CD4-positive, alpha-beta T cell treated with Interleukin-4 for 4 hours (primary cell): ENCODE measurements at regions not wholly inside any gene's neighbourhood (a gene's known extent, or its start where the extent isn't known, plus 50 kb on each side); places are given as distances from the start of the nearest gene placed in this dataset.
"Not testable (repeated sequence)": the region's sequence is repeated elsewhere in the genome, so short reads cannot be mapped to it uniquely, and the experiment has no call there.

Experiments
- DNase-seq: peaks from one replicate; pipeline ENCODE4 v3.0.0-alpha.2; 2020

DNA sequence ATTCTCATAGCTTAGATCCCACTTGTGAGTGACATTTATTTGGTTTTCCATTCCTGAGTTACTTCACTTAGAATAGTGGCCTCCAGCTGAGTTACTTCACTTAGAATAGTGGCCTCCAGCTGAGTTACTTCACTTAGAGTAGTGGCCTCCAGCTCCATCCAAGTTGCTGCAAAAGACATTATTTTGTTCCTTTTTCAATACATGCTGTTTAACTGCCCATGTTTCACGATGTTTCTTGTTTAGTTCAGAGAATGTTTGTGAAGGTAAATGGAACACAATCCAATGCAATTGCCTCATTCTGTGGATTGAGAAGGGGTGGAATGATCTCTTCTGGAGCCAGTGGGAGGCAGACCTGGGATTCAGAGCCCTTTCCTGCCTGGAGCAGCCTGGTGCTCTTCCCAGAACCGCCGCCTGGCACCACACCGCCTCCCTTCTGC lies 273.5 kb upstream of the ATP5MC3 start:
- DNase-seq, result no peak

DNA sequence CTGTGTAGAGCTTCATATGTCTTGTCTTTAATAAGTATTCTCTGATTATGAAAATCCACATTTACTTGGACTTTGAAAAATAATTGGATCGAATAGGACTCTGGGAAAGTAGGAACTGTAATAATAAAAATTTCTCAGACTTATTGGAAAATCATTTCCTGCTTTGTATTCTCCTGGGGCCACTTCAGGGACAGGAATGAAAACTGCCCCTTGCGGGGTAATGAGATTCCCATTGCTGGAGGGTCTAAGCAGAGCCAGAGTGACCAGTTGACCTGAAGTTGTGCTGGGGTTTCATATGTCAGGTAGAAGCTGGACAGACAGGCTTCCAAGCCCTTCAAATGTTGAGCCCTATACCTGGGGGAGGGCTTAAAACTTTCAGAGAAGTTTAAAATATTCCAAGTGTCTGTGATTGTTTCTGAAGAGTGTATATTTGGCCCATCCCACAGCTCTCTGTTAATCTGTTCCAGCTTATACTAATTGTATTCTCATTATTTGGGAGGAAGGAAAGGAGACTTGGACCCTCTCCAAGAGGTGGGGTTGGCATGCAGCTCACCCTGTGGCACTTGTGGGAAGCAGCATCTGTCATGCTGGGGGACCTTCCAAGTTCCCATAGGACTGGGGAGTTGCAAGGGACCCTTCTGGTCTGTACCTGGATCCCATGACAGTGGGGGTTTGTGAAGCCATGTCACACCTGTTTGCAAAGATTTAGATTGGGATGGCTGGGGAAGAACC lies 268.7 kb upstream of the ATP5MC3 start:
- DNase-seq, result no peak

DNA sequence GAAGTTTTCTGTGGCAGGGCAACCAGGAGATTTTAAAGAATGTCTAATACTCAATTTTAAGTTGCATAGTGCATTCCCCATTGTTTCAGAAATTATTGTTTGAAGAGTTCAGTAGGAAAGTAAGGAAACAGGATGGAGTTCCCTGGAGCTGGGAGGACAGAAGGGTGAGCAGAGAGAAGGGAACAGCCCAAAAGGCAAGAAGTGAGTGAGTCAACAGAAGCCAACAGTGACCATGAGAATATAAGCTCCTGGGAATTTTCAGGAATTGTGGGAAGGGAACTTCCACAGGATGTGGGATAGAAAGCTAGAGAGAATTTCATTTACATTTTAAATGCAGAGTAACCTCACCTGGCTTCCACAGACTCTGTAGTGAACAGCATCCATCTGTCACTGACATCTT lies 268.1 kb upstream of the ATP5MC3 start:
- no peak for DNase-seq

DNA sequence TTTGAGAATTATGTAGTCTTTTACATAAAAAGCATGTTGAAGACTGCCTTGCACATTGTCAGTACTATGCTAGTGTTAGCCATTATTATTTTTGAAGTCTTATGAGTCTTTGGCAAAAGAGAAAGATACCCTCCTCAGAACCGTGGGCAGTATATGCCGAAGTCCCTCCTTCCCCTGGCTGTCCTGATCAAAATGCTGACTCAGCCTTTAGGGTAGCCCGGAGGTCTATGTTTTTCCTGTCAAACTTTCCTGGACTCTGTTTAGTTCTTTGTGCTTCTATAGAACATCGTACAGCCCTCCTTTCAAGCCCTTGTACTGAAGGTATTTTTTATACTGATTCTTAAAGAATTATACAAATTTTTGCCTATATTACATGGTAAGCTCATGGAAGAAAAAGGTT lies 264.7 kb upstream of the ATP5MC3 start:
- DNase-seq, result no peak

DNA sequence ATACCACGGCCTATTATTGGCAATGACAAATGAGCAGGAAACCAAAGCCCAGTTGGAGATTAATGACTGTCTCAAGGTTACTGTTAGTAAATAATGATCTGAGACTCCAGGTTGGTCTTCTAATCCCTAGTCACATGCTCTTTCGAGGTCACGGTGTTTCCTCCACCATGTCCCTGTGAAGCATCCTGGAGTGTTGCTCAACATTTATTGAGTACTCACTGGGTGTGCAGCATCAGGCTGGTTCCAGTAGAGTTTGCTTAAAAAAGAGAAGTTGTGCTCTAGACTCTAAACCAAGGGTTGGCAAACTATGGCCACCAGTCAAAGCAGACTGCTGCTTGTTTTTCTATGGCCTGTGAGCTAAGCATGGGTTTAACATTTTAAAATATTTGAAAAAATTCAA lies 263.8 kb upstream of the ATP5MC3 start:
- no peak for DNase-seq

DNA sequence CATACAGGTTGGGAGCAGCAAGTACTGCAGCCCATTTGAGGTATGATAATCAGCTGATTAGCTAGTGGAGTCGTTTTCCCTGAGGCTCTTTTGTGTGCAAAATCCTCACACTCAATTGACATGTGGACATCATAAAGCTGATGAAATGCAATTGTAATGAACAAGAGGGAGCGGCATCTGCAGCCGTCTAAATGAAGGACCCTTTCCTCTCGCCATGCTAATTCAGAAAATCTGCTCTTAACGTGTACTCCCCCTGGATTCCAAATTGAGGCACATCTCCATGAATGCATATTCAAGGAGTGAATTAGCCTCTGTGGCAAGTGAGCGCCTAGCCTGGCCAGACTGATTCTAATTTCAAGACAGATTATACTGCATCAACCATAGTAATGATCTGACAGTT lies 260.9 kb upstream of the ATP5MC3 start:
- DNase-seq, result no peak

DNA sequence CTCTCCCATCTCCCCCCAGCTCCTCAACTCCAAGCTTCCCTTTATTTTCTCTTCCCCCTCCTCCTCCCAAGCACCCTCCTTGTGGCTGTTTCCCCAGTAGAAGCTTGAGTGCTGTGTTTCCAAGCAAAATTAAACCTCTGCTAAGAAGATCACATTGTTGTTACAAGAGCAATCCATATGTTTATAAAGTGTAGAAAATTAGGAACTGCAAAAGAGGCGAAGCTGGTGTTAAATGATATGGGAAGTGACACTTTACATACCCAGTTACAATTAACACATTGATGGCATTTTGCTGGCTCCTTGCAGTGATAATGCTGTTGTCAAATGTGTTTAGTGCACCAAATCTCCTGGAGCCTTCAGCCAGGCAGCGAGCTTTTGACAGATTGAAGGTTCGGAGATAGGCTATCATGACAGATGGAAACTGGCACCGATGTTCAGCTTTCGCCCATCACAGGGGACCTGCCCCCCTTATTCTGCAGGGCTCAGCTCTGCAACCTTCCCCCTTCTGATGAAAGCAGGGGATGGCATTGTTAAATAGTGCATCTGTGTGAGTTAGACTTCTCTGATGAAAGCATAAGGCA lies 259.8 kb upstream of the ATP5MC3 start:
- no peak for DNase-seq

DNA sequence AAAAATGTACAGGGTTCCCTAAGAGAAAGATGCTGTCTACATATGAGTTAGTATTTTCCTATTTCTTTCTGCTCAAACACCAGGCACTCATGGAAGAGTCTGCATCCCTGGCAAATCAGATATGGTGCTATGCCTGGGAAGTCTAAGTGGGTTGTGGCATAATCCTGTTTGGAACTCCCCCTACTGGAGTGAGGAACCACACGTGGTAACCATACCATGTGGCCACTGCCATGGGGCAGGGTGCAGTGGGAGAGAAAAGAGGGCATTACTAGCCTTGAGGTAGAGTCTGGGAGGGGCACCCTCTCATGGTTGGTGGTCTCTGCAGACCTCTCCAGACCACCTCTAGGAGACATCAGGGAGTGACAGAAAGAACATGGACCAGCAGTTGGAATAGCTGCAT lies 257.9 kb upstream of the ATP5MC3 start:
- DNase-seq, result no peak

DNA sequence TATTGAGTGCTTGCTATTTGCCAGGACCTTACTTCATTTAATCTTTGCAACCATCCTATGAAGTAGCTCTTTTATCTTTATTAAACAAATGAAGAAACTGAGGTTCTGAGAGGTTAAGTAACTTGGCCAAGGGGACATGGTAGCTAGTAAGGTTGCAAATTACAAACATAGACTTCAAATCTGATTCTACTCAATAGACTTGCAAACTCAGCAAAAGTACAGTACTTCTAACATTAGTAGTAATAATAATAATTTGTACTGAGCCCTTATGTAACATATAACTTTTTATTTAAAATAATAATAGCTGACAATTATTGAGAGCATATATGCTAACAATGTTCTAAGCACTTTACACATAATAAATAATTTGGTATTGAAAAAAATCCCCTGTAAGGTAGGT lies 255.7 kb upstream of the ATP5MC3 start:
- no peak for DNase-seq

DNA sequence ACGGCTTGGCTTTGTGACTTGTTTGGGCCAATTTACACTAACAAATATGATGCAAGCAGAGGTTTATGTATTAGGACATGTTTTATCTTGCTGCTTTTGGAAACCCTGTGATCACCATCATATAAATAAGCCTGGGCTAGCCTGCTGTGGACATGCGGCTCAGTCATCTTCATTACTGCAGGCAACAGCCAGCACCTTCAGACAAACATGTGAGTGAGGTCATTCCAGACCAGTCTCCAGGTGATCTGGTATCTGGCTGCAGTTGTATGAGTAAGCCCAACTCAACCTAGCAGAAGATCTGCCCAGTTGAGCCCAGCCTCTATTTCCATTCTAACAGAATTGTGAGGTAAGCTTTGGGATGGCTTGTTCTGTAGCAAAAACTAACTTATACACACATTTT lies 254.6 kb upstream of the ATP5MC3 start:
- DNase-seq, result no peak

DNA sequence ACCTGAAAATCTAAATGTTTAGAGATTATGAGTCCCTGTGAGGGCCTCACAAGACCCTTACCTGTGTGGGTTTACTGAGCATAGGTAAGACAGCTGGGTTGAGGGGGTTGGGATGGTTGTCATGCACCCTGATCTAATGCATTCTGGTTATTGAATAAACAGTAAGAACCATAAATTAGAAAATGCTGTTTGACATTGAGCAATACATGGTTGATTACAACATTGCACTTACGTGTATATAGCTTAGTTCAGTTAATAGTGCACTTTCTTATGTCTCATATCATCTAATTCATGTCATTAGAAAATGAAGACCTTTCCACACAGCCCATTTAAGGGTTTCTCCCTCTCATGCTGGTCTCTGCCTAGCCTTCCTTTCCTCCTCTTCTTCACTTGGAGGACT lies 253.5 kb upstream of the ATP5MC3 start:
- DNase-seq, result no peak

DNA sequence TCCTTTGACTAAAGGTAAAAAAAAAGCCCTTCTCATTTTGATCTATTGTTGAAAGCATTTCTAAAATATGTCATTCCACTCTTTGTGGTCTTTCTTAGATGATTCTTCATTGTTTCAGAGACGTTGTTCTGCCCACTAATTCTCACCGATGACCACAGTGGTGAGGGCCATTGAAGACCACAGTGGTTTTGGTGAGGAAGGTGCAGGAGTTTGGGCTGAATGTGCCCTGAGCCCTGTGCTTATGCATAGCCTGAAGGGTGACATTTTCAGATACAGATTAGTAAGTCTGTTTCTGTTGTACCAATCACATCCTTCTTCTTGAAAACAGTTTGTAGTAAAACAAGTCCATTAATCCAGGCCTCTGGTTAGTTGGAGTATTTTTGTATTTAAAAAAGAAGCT lies 251.3 kb upstream of the ATP5MC3 start:
- DNase-seq, result no peak

DNA sequence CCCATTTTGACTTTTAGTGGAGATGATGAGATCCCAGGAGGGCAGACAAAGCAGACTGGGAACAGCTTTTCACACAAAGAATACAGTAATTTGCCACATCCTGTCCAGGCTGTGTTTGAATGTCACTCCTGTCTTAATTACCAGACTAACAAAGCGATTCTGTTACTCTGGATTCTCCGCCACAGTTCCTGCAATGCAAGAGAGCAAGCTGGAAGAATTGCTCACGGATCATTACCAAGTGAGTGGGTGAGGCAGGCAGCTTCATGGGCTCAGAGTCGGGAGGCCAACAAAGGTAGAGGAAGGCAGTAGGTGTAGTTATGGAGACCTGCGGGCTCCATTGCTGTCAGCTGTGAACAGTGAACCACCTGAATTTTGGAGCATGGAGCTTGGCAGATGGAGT lies 250.5 kb upstream of the ATP5MC3 start:
- DNase-seq, result no peak

DNA sequence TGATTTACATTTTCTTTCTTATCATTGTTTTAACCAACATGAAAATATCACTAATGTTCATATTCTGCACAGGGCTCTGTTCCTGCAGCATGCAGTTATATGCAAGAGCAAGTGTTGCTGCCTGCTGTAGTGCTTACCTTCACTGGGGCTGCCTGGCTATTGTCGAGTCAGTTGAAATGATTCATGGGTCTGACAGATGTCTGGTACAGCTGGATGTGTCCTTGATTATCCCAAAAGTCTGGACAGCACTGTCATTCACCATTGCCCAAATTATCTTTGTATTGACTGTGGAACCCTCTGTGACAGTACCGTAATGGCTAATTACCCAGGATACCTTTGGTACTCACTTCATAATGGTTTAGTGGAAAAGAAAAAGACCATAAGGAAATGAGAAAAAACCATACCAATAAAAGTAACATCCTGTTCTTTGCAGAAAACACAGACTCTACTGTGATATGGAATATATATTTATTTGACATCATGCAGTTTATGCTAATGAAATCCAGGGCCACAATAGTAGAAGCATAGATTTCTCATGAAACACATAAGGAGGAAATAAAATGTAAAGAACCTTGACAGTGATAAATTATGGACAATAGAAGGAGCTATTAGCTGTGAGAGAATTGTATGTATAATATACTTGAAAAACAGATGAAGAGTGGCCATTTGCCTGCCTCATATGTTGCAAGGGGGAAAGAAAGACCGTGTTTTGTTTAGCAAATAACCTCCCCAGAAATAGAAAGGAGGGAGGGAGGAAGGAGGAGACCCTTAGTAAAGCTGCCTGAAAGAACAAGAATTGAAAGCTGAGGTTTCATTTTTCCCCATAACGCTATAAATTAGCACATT lies 249.8 kb upstream of the ATP5MC3 start:
- no peak for DNase-seq

DNA sequence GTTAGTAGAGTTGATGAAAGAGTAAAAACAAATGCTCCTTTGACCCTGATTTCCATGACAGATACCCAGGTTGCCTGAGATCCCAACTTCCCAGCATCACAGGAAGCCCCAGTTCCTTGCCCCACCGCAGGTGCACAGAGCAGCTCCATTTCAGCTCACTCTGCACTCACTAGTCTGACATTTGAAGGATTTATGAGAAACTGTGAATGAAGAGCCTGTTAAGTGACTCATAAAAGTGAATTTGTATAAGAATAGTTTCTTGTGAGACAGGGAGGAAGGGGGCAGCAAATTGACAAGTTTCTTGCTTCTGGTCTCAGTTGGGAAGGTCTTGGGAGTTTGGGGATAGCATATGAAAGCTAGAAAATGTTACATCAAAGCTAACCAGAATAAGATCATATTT lies 248.7 kb upstream of the ATP5MC3 start:
- DNase-seq, result no peak

DNA sequence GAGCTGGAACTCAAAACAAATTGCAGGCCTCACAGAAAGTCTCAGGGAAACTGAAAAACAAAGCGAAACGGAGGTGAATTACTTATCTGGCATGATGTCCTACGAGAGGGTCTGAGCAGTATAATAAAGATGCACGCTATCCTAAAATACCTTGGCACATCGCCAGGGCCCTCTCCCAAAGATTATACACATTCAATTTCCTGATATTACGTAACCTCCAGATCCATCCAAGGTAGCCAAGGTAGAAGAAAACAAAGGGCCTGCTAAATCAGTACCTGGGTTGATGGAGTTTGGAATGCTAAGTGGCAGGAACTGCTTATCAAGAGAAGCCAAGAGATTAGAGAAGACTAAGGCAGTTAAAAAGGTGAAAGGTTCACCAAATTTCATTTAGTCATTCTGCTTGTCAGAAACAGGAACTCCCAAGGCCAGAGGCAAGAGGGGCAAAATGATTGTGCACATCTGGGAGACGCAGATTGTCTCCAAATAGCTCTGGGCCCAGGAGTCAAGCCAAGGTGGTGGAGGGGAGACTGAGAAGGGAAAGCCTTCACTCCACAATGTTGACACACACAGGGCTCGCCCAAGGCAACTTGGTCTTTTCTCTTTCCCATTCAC lies 236.8 kb upstream of the ATP5MC3 start:
- DNase-seq, result no peak

DNA sequence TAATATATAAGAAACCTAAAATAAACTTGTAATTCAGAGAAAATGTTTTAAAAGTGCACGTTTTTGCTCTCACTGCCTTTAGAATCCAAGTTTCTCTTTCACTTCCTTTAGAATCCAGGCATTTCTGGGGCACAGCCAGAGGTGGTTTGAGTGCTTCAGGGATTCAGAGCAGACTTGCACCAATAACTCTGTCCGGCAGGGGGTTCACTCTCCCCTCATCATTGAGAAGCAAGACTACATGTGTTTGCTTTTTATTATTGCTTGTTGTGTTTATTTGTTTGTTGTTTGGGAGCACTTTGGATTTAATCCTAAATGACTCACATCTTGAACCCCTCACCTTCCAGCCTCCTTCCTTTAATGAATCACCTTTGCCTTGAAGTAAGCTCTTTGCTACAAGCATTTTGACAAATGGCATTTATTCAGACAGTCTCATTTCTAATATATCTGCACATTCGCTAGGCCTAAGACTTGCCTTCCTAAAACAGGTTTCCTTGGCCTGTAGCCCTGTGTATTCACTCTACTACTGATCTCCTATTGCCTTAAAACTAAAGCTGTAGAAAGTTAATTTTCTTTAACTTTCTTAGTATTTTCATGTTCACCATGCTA lies 233.5 kb upstream of the ATP5MC3 start:
- DNase-seq, result peak; percentile 1

DNA sequence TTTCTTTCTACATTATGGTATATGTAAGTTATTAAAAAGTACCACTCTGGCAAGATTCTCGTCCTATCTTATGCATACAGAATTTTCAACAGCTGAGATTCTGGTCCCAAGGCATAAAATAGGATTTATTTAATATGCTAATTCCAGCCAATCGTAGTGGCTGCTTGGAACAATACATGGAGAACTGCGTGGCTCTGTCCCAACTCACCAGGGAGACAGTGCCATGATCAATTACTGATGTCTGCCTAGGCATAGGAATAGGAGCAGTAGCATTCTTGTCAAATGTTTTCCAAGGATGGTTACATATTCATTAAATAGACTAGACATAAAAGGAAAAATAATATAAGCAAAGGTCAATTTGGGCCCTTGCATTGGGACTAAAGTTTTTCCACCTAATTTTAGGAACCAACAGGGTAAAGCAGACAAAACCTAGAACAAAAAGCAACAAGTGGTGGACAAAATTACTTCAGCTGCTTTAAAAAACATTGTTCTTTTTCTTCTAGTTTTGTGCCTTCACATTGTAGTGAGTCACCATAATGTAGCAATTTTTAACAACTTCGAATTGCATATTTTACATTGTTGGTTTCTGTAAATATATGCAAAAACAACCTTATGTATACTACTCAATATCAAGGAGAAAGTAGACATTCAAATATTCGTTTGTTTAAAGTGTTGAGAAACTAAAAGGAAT lies 232.8 kb upstream of the ATP5MC3 start:
- DNase-seq, result no peak

DNA sequence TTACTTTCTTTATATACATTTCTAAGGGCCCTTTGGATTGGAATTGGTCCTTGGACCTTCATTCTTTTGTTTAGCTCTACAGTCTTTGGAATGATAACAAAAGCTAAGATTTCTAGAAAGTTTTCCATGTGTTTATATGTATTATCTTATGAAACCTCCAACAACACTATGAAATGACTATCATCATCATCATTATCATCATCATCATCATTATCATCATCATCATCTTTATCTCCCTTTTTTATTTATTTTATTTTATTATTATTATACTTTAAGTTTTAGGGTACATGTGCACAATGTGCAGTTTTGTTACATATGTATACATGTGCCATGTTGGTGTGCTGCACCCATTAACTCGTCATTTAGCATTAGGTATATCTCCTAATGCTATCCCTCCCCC lies 229.4 kb upstream of the ATP5MC3 start:
- not testable (repeated sequence) for DNase-seq

DNA sequence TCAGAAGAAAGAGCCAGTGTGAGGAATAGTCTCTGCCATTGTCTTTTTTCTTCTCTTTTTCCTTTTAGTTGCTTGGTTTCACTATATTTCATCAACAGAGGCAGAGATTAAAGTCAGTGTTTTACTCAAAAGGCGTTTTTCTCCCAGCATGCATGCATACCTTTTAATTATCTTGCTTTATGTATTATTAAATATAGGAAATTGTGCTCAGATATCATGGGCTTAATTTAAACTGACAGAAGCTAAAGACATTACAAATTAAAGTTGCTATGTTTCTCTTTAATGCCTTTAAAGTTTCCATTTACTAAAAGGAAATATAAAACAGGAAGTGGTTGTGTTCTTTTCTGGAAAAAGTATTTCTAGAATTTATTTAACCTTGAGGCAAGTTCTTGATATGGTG lies 223.3 kb upstream of the ATP5MC3 start:
- no peak for DNase-seq

DNA sequence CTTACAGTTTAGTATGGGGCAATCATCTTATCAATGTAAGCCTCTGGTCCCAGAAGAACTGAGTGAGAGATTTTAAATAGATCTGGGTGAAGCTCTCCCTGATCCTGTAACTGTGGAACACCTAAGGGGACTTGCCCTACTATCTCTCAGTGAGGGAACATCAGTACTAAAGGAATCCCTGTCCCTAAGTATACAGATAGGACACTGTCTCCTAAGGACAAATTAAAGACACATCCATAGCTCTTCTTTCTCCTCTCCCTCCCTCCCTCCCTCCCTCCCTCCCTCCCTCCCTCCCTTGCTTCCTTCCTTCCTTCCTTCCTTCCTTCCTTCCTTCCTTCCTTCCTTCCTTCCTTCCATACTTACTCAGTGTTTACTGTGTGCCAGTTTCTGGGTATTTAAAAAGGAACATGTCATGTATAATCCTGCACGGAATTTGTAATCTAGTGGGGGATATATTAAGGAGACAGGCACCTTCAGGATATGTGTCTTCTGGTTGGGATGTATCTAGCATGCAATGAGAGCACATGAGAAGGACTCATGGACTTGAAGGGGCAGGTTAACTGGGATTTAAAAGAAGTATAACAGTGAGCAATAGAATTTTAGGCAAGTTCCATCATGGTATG lies 222.2 kb upstream of the ATP5MC3 start:
- no peak for DNase-seq

DNA sequence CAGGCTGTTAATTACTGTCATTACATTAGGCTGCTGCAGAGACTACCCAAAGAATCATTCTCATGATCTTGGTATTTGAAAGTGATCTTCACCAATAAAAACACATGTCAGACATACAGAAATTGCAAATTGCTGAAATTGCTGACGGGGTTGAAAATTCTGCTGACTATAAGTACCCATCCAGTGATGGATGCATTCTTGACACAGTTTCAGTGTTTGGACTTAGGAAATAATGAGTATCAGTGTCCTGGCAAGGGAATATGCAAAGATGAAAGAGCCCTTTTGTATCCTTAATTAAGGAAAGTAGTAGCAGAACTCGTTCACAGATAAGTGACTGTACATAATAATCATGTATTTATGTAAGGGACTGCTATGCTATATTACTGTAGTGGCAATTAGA lies 221.1 kb upstream of the ATP5MC3 start:
- no peak for DNase-seq
